HUDEP-2 (cell line): ENCODE measurements at regions not wholly inside any gene's neighbourhood (a gene's known extent, or its start where the extent isn't known, plus 50 kb on each side); places are given as distances from the start of the nearest gene placed in this dataset.
A peak's percentile ranks its signal among the peaks of the same experiment; 100 is the strongest.

Source experiments
- DNase-seq, 76 experiments: peaks; one replicate each; lab custom pipeline; 2025; ENCODE audit not compliant: unreplicated experiment in 76 of 76; lab: John Stamatoyannopoulos, UW

GRCh38 chr17:14959106-14959648, 305.9 kb downstream of the PMP22 start:
- no peak for DNase-seq

GRCh38 chr17:14953405-14953804, 311.7 kb downstream of the PMP22 start:
- DNase-seq, result no peak

- no peak for DNase-seq
Observed at GRCh38 chr17:14950686-14951085, 314.4 kb downstream of the PMP22 start.

- DNase-seq, result no peak
Observed at GRCh38 chr17:14950216-14950615, 314.9 kb downstream of the PMP22 start.

GRCh38 chr17:14947671-14948070, 317.5 kb downstream of the PMP22 start:
- DNase-seq, result no peak

- no peak for DNase-seq
Observed at GRCh38 chr17:14946481-14946880, 318.6 kb downstream of the PMP22 start.

- DNase-seq, result no peak
Observed at GRCh38 chr17:14942526-14943190, 322.5 kb downstream of the PMP22 start.

- no peak for DNase-seq
Observed at GRCh38 chr17:14940938-14941265, 324.2 kb downstream of the PMP22 start.

GRCh38 chr17:14940108-14940937, 324.8 kb downstream of the PMP22 start:
- DNase-seq, result no peak

GRCh38 chr17:14935845-14936485, 329.2 kb downstream of the PMP22 start:
- no peak for DNase-seq

- DNase-seq, result no peak
Observed at GRCh38 chr17:14935139-14935841, 329.8 kb downstream of the PMP22 start.

- DNase-seq, result no peak
Observed at GRCh38 chr17:14933676-14934075, 331.4 kb downstream of the PMP22 start.

- peak in 38 of 76 experiments; percentile 1 to 46 (median 14) for DNase-seq
Observed at GRCh38 chr17:14926526-14927122, 338.5 kb downstream of the PMP22 start.

GRCh38 chr17:14926073-14926472, 339.1 kb downstream of the PMP22 start:
- no peak for DNase-seq

- DNase-seq, result no peak
Observed at GRCh38 chr17:14925498-14925897, 339.6 kb downstream of the PMP22 start.

- no peak for DNase-seq
Observed at GRCh38 chr17:14923981-14924380, 341.1 kb downstream of the PMP22 start.

GRCh38 chr17:14922411-14922810, 342.7 kb downstream of the PMP22 start:
- DNase-seq, result no peak

GRCh38 chr17:14921936-14922335, 343.2 kb downstream of the PMP22 start:
- DNase-seq, result no peak

- no peak for DNase-seq
Observed at GRCh38 chr17:14919631-14920213, 345.4 kb downstream of the PMP22 start.

GRCh38 chr17:14919094-14919493, 346.0 kb downstream of the PMP22 start:
- DNase-seq, result no peak
